ENCODE measurements at regions not wholly inside any gene's neighbourhood (a gene's known extent, or its start where the extent isn't known, plus 50 kb on each side); places are given as distances from the start of the nearest gene placed in this dataset.

DNA sequence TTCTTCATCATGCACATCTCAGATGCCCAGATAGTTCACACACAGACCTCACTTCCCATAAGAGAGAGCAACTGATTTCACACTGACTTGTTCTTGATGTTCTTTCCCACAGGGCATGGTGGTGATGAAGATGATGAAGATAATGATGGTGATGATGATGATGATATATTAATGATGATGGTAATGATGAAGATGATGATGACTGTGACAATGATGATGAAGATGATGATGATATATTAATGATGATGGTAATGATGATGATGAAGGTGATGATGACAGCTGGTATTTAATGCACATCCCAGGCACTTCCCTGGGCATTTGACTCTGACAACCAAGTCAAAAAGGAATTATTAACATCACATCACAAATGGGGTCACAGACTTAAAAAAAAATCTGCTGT is 225.2 kb downstream of the MAF start:
- TF ChIP-seq CTCF (IDR thresholded peaks at IDR 0.05): no peak
- no peak for DNase-seq (ENCODE audit: extremely low spot score, unreplicated experiment)
- no peaks in the 10 kb centered on the region for H3K4me1 Mint-ChIP-seq (ENCODE audit: unreplicated experiment)
- peaks cover 7% of the 10 kb centered on the region for H3K27me3 Mint-ChIP-seq (ENCODE audit: unreplicated experiment)
- peaks cover 19% of the 10 kb centered on the region for H3K9me3 Mint-ChIP-seq (ENCODE audit: unreplicated experiment)
- H3K27ac Mint-ChIP-seq (ENCODE audit: unreplicated experiment): no peak overlapping the region
- H3K4me3 Mint-ChIP-seq (ENCODE audit: unreplicated experiment): no peak overlapping the region
- no peaks in the 10 kb centered on the region for H3K36me3 Mint-ChIP-seq (ENCODE audit: unreplicated experiment)

DNA sequence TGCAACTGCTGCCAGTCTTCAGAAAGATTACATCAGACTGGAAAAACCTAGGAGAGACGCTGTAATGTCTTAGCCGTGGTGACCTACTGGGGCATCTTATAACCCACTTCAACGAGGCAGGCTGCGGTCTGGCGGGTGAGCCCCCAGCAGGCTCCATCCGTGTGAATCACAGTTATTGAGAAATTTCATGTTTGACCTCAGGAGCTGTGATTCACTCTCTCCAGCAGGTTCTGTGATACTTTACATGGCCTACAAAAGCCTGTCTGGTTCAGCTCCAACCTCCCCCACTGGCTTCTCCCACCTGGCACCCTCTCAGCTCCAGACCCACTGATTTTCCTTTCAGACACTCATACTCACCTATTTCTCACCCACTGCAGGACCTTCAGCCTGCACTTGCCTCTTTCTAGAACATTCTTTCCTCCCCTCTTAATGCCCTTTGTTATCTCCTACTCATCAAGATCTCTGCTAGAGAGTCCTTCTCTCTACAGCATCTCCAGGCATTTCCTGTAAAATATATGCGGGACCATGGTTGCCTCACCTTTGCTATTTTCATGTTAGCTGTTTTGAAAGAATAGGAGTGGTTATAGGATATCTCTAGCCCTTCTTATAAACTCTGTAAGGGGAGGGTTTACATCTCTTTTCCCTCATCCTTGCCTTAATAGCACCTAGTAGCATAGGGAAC is 227.9 kb downstream of the MAF start:
- Mint-ChIP-seq H3K9me3 (ENCODE audit: unreplicated experiment) (peaks cover 10% of the 10 kb centered on the region), H3K27me3 (ENCODE audit: unreplicated experiment) (no peaks in the 10 kb centered on the region), H3K4me1 (ENCODE audit: unreplicated experiment) (no peaks in the 10 kb centered on the region), H3K4me3 (ENCODE audit: unreplicated experiment) (no peak overlapping the region), H3K27ac (ENCODE audit: unreplicated experiment) (no peak overlapping the region), H3K36me3 (ENCODE audit: unreplicated experiment) (no peaks in the 10 kb centered on the region)
- TF ChIP-seq CTCF (IDR thresholded peaks at IDR 0.05): no peak
- no peak for DNase-seq (ENCODE audit: extremely low spot score, unreplicated experiment)

GRCh38 chr16:79370736-79371135 is 229.8 kb downstream of the MAF start:
- DNase-seq (ENCODE audit: extremely low spot score, unreplicated experiment): no peak
- Mint-ChIP-seq H3K4me1 (ENCODE audit: unreplicated experiment) (no peaks in the 10 kb centered on the region), H3K9me3 (ENCODE audit: unreplicated experiment) (peaks cover 9% of the 10 kb centered on the region), H3K4me3 (ENCODE audit: unreplicated experiment) (no peak overlapping the region), H3K36me3 (ENCODE audit: unreplicated experiment) (no peaks in the 10 kb centered on the region), H3K27ac (ENCODE audit: unreplicated experiment) (no peak overlapping the region), H3K27me3 (ENCODE audit: unreplicated experiment) (no peaks in the 10 kb centered on the region)
- no peak for TF ChIP-seq CTCF (IDR thresholded peaks at IDR 0.05)

DNA sequence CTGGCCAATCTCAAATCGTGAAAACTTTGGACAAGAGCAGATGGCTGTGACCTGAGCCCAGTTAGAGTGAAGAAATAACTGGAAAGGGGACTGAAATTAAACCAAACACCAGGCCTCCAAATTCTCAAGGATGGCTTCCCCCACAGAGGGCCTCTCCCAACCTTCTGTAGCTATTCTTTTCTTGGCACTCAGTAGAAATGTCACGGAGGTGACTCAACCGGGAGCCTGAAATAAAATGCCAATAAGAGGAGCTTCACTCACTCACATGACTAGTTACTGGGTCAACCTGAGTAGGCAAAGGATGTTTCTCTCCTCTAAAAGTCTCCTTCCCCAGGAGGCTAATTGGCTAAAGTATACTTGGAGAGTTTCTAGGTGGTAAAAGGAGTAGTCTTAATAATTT is 230.7 kb downstream of the MAF start:
- no peak for DNase-seq (ENCODE audit: extremely low spot score, unreplicated experiment)
- no peak overlapping the region for H3K4me3 Mint-ChIP-seq (ENCODE audit: unreplicated experiment)
- no peaks in the 10 kb centered on the region for H3K36me3 Mint-ChIP-seq (ENCODE audit: unreplicated experiment)
- H3K4me1 Mint-ChIP-seq (ENCODE audit: unreplicated experiment): no peaks in the 10 kb centered on the region
- TF ChIP-seq CTCF (IDR thresholded peaks at IDR 0.05): no peak
- H3K27ac Mint-ChIP-seq (ENCODE audit: unreplicated experiment): no peak overlapping the region
- peaks cover 3% of the 10 kb centered on the region for H3K27me3 Mint-ChIP-seq (ENCODE audit: unreplicated experiment)
- H3K9me3 Mint-ChIP-seq (ENCODE audit: unreplicated experiment): peaks cover 9% of the 10 kb centered on the region

DNA sequence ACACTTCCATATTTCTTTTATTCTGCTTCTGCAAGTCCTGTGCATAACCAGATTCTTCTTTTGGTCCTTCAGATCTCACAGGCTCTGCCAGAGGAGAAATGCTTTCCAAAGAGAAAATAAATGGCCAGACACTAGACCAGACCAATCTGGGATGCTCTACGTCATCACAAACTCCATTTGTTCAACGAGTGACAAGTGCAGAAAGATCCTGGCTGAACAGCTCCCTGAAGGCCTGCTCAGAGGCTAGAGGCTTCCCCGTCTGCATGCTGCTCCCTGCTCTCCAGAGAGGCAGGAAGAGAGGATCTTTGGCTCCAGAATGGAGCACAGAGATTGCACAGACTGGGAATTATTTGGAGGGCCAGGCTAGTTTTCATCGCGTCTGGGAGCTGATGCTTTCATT is 232.7 kb downstream of the MAF start:
- Mint-ChIP-seq H3K9me3 (ENCODE audit: unreplicated experiment) (peaks cover 3% of the 10 kb centered on the region), H3K27me3 (ENCODE audit: unreplicated experiment) (peaks cover 7% of the 10 kb centered on the region), H3K4me1 (ENCODE audit: unreplicated experiment) (no peaks in the 10 kb centered on the region), H3K36me3 (ENCODE audit: unreplicated experiment) (no peaks in the 10 kb centered on the region), H3K27ac (ENCODE audit: unreplicated experiment) (no peak overlapping the region), H3K4me3 (ENCODE audit: unreplicated experiment) (no peak overlapping the region)
- TF ChIP-seq CTCF (IDR thresholded peaks at IDR 0.05): no peak
- DNase-seq (ENCODE audit: extremely low spot score, unreplicated experiment): no peak

All from osteocyte (in vitro differentiated cells).